HepG2 (cell line): ENCODE measurements at regions not wholly inside any gene's neighbourhood (a gene's known extent, or its start where the extent isn't known, plus 50 kb on each side); places are given as distances from the start of the nearest gene placed in this dataset.

Experiments
- ATAC-seq: fragments of 200-7000 bp; cut with Tn5 transposase; 3 replicates; pipeline ENCODE4 v1.9.1; 2020; ENCODE audit warnings: mild to moderate bottlenecking, moderate library complexity
- BruUV-seq: library from RNA; stranded (reverse); fragments of 400-500 nt; replicated peaks from 2 replicates; lab custom pipeline; 2021; lab: Mats Ljungman, UMichigan
- CTCF ChIA-PET: fragments of 300-600 bp; formaldehyde crosslinking; extraction: SDS; loops from one replicate; lab custom pipeline; 2021; ENCODE audit warnings: low total read pairs, inconsistent platforms, low intra/inter-chr PET ratio; lab: Yijun Ruan, JAX
- POLR2A ChIA-PET: fragments of 350-600 bp; sonication (Branson Sonifier 250); formaldehyde crosslinking; loops from one replicate; lab custom pipeline; 2020; ENCODE audit warnings: antibody characterized with exemption, inconsistent platforms; lab: Yijun Ruan, JAX
- DNase-seq: peaks from one replicate; pipeline ENCODE4 v3.0.0-alpha.2; 2015; ENCODE audit warnings: low spot score
- FAIRE-seq: peaks from 3 replicates; lab custom pipeline; 2011; peaks lifted over from hg19 to GRCh38; lab: Jason Lieb, UNC
- H2AFZ ChIP-seq: one replicate; pipeline ENCODE4 v1.6.1; 2011; ENCODE audit warnings: low read length, inconsistent platforms
- H3K27ac ChIP-seq: fragments of 300-600 bp; 3 replicates; pipeline ENCODE4 v1.8.0; 2011; ENCODE audit warnings: mixed run types, mild to moderate bottlenecking, mixed read lengths, low read length, inconsistent platforms; ENCODE audit not compliant: insufficient read depth; ENCODE audit errors: extremely low read length
- H3K27me3 ChIP-seq, 2 experiments: fragments of 200-600 bp in 1 of 2; 2 replicates in 1 of 2; 3 replicates in 1 of 2; pipeline versions ENCODE4 v1.6.0 to v1.8.0; 2011; ENCODE audit warnings: low read length in 2 of 2, mild to moderate bottlenecking in 2 of 2, moderate library complexity in 2 of 2, inconsistent platforms in 1 of 2; ENCODE audit not compliant: insufficient read depth in 2 of 2, control insufficient read depth in 1 of 2
- H3K36me3 ChIP-seq, 2 experiments: fragments of 200-600 bp in 1 of 2; replicated peaks in 1 of 2; 2 replicates in 1 of 2; 3 replicates in 1 of 2; pipeline versions ENCODE4 v1.5.1 to v1.8.0; 2011; ENCODE audit warnings: low read length in 2 of 2, inconsistent platforms in 1 of 2; ENCODE audit not compliant: insufficient read depth in 2 of 2, control insufficient read depth in 1 of 2
- H3K4me1 ChIP-seq: 2 replicates; pipeline ENCODE4 v1.5.1; 2012; ENCODE audit warnings: low read length, inconsistent platforms; ENCODE audit not compliant: insufficient read depth
- H3K4me2 ChIP-seq: 2 replicates; pipeline ENCODE4 v1.6.0; 2011; ENCODE audit warnings: low read depth, low read length, inconsistent platforms
- H3K4me3 ChIP-seq, 3 experiments: fragments of 200-600 bp in 1 of 3; sonication (generic), shearing (Covaris generic) in 1 of 3; replicated peaks in 1 of 3; 2 replicates each; pipeline ENCODE4 v1.5.1; 2011 to 2016; ENCODE audit warnings: low read length in 3 of 3, inconsistent platforms in 2 of 3, low read depth in 2 of 3, mild to moderate bottlenecking in 2 of 3, control low read depth in 1 of 3, mixed read lengths in 1 of 3; ENCODE audit not compliant: insufficient read depth in 1 of 3
- H3K79me2 ChIP-seq: one replicate; pipeline ENCODE4 v1.6.1; 2011; ENCODE audit warnings: low read length, inconsistent platforms; ENCODE audit not compliant: insufficient read depth
- H3K9ac ChIP-seq: 2 replicates; pipeline ENCODE4 v1.6.0; 2011; ENCODE audit warnings: mild to moderate bottlenecking, low read depth, low read length, inconsistent platforms; ENCODE audit not compliant: insufficient read depth
- H3K9me3 ChIP-seq: 2 replicates; pipeline ENCODE4 v1.5.1; 2012; ENCODE audit warnings: mild to moderate bottlenecking, low read length
- H4K20me1 ChIP-seq: 2 replicates; pipeline ENCODE4 v1.6.0; 2011; ENCODE audit warnings: inconsistent platforms, mild to moderate bottlenecking, low read length, moderate library complexity; ENCODE audit not compliant: insufficient read depth
- HES4 ChIP-seq: sonication (generic); formaldehyde crosslinking; IDR thresholded peaks from 2 replicates; pipeline ENCODE4 v1.9.0; 2021; ENCODE audit warnings: mild to moderate bottlenecking, missing genetic modification reagents, borderline replicate concordance
- KDM1A ChIP-seq: IDR thresholded peaks from 2 replicates; pipeline ENCODE4 v1.6.1; 2016; ENCODE audit warnings: missing compliant biosample characterization
- KDM6A ChIP-seq: IDR thresholded peaks from 2 replicates; pipeline ENCODE4 v1.6.1; 2016; ENCODE audit warnings: low read depth
- KLF11 ChIP-seq: IDR thresholded peaks from 2 replicates; pipeline ENCODE4 v1.6.1; 2016; ENCODE audit warnings: missing compliant biosample characterization
- ZMYM2 ChIP-seq: sonication (generic); formaldehyde crosslinking; IDR thresholded peaks from 2 replicates; pipeline ENCODE4 v1.8.0; 2022; ENCODE audit warnings: mild to moderate bottlenecking, missing genetic modification reagents
- ZNF121 ChIP-seq: sonication (generic); formaldehyde crosslinking; IDR thresholded peaks from 2 replicates; pipeline ENCODE4 v1.5.0; 2020; ENCODE audit warnings: mild to moderate bottlenecking, missing genetic modification reagents
- ZNF496 ChIP-seq: sonication (generic); formaldehyde crosslinking; IDR thresholded peaks from 2 replicates; pipeline ENCODE4 v1.8.1; 2023; ENCODE audit warnings: mild to moderate bottlenecking, moderate library complexity, missing genetic modification reagents; ENCODE audit not compliant: insufficient replicate concordance
- ZNF615 ChIP-seq: sonication (generic); formaldehyde crosslinking; IDR thresholded peaks from 2 replicates; pipeline ENCODE4 v1.5.0; 2020; ENCODE audit warnings: mild to moderate bottlenecking, missing genetic modification reagents, borderline replicate concordance
- WGBS: methylation state at CpG from one replicate; pipeline ENCODE4 v1.1.6; 2017; ENCODE audit warnings: low lambda C conversion rate; 5-methylcytosine and 5-hydroxymethylcytosine counted together
- in situ Hi-C: cut with HindIII; loops from 2 replicates; pipeline ENCODE4 v1.10.0; 2017; ENCODE audit warnings: low pct_unique_long_range_greater_than_20kb; ENCODE audit not compliant: extremely low pct_ligation_motif_present
- intact Hi-C: fragments of 100-400 bp; cut with micrococcal nuclease; formaldehyde crosslinking; loops from one replicate; pipeline ENCODE4 v1.10.0; 2022; ENCODE audit not compliant: unreplicated experiment
- TF ChIP-seq, protein P1 (sequence below), 2 experiments: sonication (generic) in 1 of 2; formaldehyde crosslinking in 1 of 2; IDR thresholded peaks; 2 replicates each; pipeline versions ENCODE4 v1.4.0 to v1.6.1; 2018 to 2020; ENCODE audit warnings: missing genetic modification reagents in 2 of 2, borderline replicate concordance in 1 of 2, low read depth in 1 of 2, mild to moderate bottlenecking in 1 of 2, missing biosample characterization in 1 of 2

DNA sequence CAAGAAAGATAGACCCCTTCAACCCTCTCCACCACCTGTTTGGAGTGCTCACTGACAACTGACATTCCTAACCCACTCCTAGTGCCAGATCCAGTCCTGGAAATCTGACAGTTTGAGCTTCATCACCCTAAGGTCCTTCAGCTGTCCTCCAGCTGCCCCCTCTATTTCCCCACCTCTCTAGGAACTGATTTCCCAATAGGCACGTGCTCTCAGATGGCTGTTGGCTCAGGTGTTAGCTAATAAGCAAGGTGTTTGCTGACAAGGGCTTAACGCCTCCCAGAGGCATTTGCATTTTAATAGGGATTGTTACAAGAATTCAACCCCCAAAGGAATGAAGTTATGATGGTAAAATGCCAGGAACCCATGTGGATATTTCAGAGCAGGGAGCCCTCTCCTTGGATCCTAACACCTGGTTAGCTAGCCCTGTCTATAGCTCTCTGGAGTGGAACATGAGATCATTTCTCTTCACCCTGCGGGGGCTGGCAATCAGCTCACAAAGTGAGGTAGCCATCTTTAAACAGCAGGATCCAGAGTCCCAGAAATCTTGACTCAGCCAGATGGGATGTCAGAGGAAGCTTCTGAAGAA, 348.5 kb upstream of the SFRP2 start:
- ATAC-seq (no peak), DNase-seq (no peak), FAIRE-seq (no peak)
- POLR2A ChIA-PET: no interaction called here
- Histone ChIP-seq H3K9ac (no peak overlapping the region), H3K4me2 (no peak overlapping the region), H2AFZ (no peak overlapping the region), H3K79me2 (no peaks in the 10 kb centered on the region), H3K4me3 (no peak overlapping the region), H3K4me1 (no peaks in the 10 kb centered on the region), H3K9me3 (no peaks in the 10 kb centered on the region), H3K27ac (no peak overlapping the region), H3K36me3 (no peaks in the 10 kb centered on the region), H4K20me1 (no peaks in the 10 kb centered on the region), H3K27me3 (peaks cover 1 to 16% of the 10 kb centered on the region in 2 experiments; a peak in 2 of 5 replicates)
- CTCF ChIA-PET: no interaction called here
- TF ChIP-seq ZMYM2 (no peak), KDM6A (CRISPR knock-in tag) (no peak), ZNF496 (CRISPR knock-in tag) (no peak), KDM1A (CRISPR knock-in tag) (no peak), ZNF615 (no peak), HES4 (CRISPR knock-in tag) (no peak), KLF11 (no peak), ZNF121 (no peak)
- TF ChIP-seq, protein P1, sequence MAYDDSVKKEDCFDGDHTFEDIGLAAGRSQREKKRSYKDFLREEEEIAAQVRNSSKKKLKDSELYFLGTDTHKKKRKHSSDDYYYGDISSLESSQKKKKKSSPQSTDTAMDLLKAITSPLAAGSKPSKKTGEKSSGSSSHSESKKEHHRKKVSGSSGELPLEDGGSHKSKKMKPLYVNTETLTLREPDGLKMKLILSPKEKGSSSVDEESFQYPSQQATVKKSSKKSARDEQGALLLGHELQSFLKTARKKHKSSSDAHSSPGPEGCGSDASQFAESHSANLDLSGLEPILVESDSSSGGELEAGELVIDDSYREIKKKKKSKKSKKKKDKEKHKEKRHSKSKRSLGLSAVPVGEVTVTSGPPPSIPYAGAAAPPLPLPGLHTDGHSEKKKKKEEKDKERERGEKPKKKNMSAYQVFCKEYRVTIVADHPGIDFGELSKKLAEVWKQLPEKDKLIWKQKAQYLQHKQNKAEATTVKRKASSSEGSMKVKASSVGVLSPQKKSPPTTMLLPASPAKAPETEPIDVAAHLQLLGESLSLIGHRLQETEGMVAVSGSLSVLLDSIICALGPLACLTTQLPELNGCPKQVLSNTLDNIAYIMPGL (CRISPR knock-in tag; IDR thresholded peaks at IDR 0.05; ENCODE audit: borderline replicate concordance in 1 of 2, low read depth in 1 of 2): no peak
- no TSS peak for BruUV-seq
- 0% methylated on average over 2 of the region's 3 CpGs for WGBS
- in situ Hi-C loops (no loop called here), intact Hi-C loops (no loop called here)
